Muscle layer of duodenum (tissue), 2 donors: ENCODE measurements at regions not wholly inside any gene's neighbourhood (a gene's known extent, or its start where the extent isn't known, plus 50 kb on each side); places are given as distances from the start of the nearest gene placed in this dataset.

Source experiments
- H3K27ac ChIP-seq: one replicate; pipeline ENCODE4 v1.7.0; 2013; ENCODE audit warnings: mild to moderate bottlenecking, low read length
- H3K27me3 ChIP-seq: one replicate; pipeline ENCODE4 v1.7.0; 2013; ENCODE audit warnings: low read depth, mild to moderate bottlenecking, control low read depth, low read length
- H3K36me3 ChIP-seq, 2 donors: one replicate each; pipeline ENCODE4 v1.7.0; 2013; ENCODE audit warnings: low read length in 2 of 2, control low read depth in 1 of 2, mild to moderate bottlenecking in 1 of 2; ENCODE audit not compliant: insufficient read depth in 2 of 2, control insufficient read depth in 1 of 2
- H3K4me1 ChIP-seq, 2 donors: one replicate each; pipeline ENCODE4 v1.7.0; 2013; ENCODE audit warnings: low read length in 2 of 2, mild to moderate bottlenecking in 2 of 2, control low read depth in 1 of 2, moderate library complexity in 1 of 2; ENCODE audit not compliant: insufficient read depth in 2 of 2, control insufficient read depth in 1 of 2
- H3K4me3 ChIP-seq, 2 donors: one replicate each; pipeline ENCODE4 v1.7.0; 2013; ENCODE audit warnings: low read length in 2 of 2, low read depth in 1 of 2, mild to moderate bottlenecking in 1 of 2
- H3K9me3 ChIP-seq, 2 donors: one replicate each; pipeline ENCODE4 v1.7.0; 2013; ENCODE audit warnings: low read length in 2 of 2, control low read depth in 1 of 2, mild to moderate bottlenecking in 1 of 2; ENCODE audit not compliant: control insufficient read depth in 1 of 2
- donor health status: healthy.

DNA sequence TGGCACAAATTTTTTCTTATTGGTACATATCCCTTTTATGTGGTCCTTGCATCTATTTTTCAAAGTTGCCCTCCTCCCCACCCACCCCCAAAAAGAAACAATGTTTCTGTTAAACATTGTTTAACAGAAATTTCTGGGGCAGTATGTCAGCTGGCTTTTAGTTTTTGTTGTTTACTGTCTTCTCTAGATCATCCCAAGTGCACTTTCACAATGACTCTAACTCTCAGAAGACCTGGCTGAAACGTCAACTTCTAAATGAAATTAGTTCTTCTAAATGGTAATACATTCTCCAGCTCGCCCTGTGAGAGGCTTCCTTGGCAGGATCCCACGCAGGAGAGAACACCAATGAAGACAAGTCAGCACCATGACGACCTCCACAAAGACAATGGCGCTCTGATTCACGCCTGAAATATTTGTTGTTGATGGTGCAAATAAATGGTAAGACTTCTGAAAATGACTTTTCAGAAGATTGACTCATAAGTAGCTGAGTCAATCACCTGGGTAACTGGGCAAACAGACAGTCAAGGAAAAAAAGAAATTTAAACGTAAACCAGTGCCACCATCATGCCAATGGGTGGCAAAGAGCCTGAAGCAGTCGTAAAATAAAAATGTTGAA lies 293.7 kb downstream of the FZD1 start:
- Histone ChIP-seq H3K36me3 (no peaks in the 10 kb centered on the region), H3K27ac (no peak overlapping the region), H3K27me3 (no peaks in the 10 kb centered on the region), H3K4me3 (no peak overlapping the region), H3K4me1 (no peaks in the 10 kb centered on the region), H3K9me3 (no peaks in the 10 kb centered on the region)

- H3K9me3 ChIP-seq, result no peaks in the 10 kb centered on the region
- H3K4me3 ChIP-seq, result no peak overlapping the region
- H3K27ac ChIP-seq, result no peak overlapping the region
- no peaks in the 10 kb centered on the region for H3K27me3 ChIP-seq
- H3K4me1 ChIP-seq, result no peaks in the 10 kb centered on the region
- H3K36me3 ChIP-seq, result no peaks in the 10 kb centered on the region
These were observed 295.7 kb downstream of the FZD1 start for GRCh38 chr7:91559947-91560346.

- no peak overlapping the region for H3K27ac ChIP-seq
- H3K36me3 ChIP-seq, result no peaks in the 10 kb centered on the region
- no peaks in the 10 kb centered on the region for H3K27me3 ChIP-seq
- no peaks in the 10 kb centered on the region for H3K9me3 ChIP-seq
- peaks cover 0 to 8% of the 10 kb centered on the region in 2 donors for H3K4me1 ChIP-seq
- no peak overlapping the region for H3K4me3 ChIP-seq
These were observed 299.9 kb downstream of the FZD1 start for GRCh38 chr7:91564101-91564500.

DNA sequence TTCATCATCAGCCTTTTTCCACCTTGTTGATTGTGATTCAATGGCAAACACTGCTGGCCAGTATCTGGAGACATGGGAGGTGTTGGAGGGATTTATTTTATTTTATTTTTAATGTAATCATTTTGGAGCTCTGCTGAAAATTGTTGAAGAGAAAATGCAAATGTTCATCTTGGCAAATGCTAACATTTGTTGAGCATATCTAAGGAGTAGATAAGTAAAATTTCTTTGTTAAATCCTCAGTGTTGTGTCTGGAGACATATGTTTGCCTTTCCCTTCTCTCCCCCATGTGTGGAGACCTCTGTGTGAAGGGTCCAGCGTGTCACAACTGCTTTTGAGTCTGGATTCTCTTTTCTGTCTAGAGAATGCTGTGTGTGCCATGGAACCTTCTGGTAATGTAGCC lies 300.3 kb downstream of the FZD1 start:
- Histone ChIP-seq H3K4me3 (no peak overlapping the region), H3K27me3 (no peaks in the 10 kb centered on the region), H3K36me3 (no peaks in the 10 kb centered on the region), H3K4me1 (peaks cover 0 to 8% of the 10 kb centered on the region in 2 donors), H3K9me3 (no peaks in the 10 kb centered on the region), H3K27ac (no peak overlapping the region)

DNA sequence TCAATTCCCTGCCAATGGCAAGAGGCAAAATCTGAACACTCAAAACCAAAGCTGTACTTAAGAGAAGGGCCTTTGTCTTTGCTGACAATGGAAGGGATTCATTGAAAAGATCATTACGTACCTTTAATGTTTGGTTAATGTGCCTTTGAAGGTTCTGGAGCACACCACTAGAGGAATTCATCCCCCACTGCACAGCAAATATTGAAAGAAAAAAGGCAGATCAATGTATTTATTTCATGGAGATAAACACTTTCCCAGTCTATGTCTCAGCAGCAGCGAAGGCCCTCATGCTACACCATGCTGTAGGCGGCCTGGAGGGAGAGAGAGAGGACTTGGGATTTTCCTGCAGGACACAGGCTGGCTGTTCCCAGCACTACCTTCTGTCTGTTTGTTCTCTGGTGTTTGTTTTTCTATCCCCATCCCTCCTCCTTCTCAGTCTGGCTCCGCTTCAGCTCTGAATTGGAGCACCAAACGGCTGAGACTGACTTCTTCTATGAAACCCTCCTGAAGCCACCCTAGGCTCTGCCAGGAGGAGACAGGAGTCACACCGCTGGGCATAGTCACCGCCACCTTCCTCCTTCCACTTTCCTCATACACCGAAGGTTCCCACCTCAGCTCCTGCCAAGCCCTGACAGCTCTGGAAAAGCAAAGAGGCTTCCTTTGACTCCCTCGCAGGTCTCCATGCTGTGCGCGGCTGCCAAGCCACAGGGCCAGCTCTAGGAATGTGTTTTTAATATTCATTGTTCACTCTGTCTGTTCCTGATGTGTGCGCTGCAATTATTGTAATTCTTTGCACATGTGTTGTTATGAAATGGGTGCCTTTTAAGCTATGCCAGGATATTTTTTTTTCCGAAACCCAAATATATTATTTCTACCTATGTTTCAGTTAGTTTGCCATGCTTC lies 301.5 kb downstream of the FZD1 start:
- Histone ChIP-seq H3K36me3 (no peaks in the 10 kb centered on the region), H3K9me3 (no peaks in the 10 kb centered on the region), H3K27me3 (no peaks in the 10 kb centered on the region), H3K4me1 (peaks cover 0 to 8% of the 10 kb centered on the region in 2 donors), H3K4me3 (no peak overlapping the region), H3K27ac (no peak overlapping the region)

GRCh38 chr7:91566402-91566732 lies 302.1 kb downstream of the FZD1 start:
- H3K27me3 ChIP-seq, result no peaks in the 10 kb centered on the region
- no peak overlapping the region for H3K27ac ChIP-seq
- no peaks in the 10 kb centered on the region for H3K9me3 ChIP-seq
- H3K36me3 ChIP-seq, result no peaks in the 10 kb centered on the region
- no peak overlapping the region for H3K4me3 ChIP-seq
- H3K4me1 ChIP-seq, result peaks cover 0 to 8% of the 10 kb centered on the region in 2 donors

DNA sequence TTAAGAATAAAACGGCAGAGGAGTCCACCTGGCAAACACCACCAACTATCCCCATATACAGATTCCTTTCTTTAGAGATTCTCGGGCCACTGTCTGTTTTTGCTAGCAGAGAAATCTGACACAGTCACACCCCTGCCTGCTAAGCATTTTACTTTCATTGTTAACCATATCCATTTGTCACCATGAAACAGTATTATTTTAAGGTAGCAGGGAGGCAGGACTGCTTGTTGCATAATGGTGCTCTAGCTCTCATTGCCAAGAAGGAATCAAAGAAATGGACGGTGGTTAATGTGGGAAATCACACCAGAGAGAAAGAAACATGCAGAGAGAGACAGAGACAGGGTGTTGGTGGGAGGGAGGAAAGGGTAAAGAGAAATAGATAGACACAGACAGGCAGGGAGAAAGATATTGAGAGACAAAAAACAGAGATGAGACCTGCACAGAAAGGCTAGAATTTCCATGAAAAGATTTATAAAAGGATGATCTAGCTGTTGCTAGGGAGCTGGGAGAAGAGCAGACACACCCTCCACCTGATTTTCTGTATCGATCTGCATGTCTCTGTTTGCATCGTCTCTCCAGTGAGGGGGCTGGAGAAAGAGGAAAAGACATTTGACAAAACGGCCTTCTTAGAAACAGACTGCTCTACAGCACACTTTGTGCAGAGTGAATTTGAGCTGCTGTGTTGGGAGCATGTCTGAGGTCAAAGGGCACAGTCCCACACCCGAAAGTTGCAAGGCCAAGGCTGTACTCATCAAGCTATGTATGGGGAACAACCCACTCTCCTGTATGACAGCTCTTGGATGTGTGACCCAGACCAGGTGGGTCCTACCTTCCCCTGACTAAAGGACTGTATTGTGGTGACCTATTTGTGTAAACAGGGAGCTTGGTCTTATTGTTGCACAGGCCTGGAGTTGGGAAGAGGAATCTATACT lies 303.1 kb downstream of the FZD1 start:
- Histone ChIP-seq H3K4me1 (peaks cover 0 to 8% of the 10 kb centered on the region in 2 donors), H3K27me3 (no peaks in the 10 kb centered on the region), H3K36me3 (no peaks in the 10 kb centered on the region), H3K9me3 (no peaks in the 10 kb centered on the region), H3K4me3 (no peak overlapping the region), H3K27ac (no peak overlapping the region)

- no peaks in the 10 kb centered on the region for H3K9me3 ChIP-seq
- H3K27ac ChIP-seq, result no peak overlapping the region
- no peak overlapping the region for H3K4me3 ChIP-seq
- no peaks in the 10 kb centered on the region for H3K27me3 ChIP-seq
- H3K4me1 ChIP-seq, result peaks cover 0 to 8% of the 10 kb centered on the region in 2 donors
- H3K36me3 ChIP-seq, result no peaks in the 10 kb centered on the region
These were observed 303.9 kb downstream of the FZD1 start for GRCh38 chr7:91568138-91568537.

DNA sequence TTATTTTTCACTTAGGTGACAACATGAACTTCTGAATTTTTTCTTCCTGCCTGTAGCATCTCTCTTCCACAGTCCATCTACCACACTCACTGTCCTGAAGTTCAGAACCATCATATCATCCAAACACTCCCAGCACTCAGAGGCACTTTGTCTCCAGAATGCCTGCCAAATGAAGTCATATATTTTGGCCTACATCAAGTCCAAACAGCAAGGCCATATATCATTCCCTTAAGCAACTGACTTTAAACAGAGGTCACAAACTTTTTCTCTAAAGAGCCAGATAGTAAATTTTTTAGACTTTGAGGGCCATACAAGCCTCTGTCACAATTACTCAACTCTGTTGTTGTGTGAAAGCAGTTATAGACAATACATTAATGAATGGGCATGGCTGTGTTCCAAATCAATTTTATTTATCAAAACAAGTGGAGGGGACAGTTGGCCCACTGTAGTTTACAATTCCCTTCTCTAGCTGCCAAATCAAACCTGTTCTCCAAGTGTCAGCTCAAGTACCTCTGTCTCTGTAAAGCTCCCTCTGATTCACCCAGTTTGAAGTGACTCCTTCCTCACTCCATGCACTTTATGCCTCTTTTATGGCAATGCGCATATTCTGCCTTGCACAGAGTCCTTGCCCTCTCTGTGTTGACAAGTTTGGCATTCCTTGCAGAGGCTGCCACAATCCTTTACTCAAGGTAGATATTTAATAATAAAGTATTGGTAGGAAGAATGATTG lies 305.7 kb downstream of the FZD1 start:
- Histone ChIP-seq H3K4me3 (no peak overlapping the region), H3K4me1 (peaks cover 0 to 8% of the 10 kb centered on the region in 2 donors), H3K27ac (no peak overlapping the region), H3K36me3 (no peaks in the 10 kb centered on the region), H3K9me3 (no peaks in the 10 kb centered on the region), H3K27me3 (no peaks in the 10 kb centered on the region)

- H3K27me3 ChIP-seq, result no peaks in the 10 kb centered on the region
- no peak overlapping the region for H3K4me3 ChIP-seq
- peaks cover 0 to 8% of the 10 kb centered on the region in 2 donors for H3K4me1 ChIP-seq
- H3K27ac ChIP-seq, result no peak overlapping the region
- no peaks in the 10 kb centered on the region for H3K36me3 ChIP-seq
- H3K9me3 ChIP-seq, result no peaks in the 10 kb centered on the region
These were observed 306.3 kb downstream of the FZD1 start for GRCh38 chr7:91570560-91570959.
